ENCODE measurements at regions not wholly inside any gene's neighbourhood (a gene's known extent, or its start where the extent isn't known, plus 50 kb on each side); places are given as distances from the start of the nearest gene placed in this dataset.

- TF ChIP-seq RFX5 (IDR thresholded peaks at IDR 0.05; ENCODE audit: low read depth, low read length) (no peak), HDAC2 (IDR thresholded peaks at IDR 0.05) (no peak), ZNF282 (CRISPR knock-in tag; IDR thresholded peaks at IDR 0.05) (no peak), SREBF1 (IDR thresholded peaks at IDR 0.05; ENCODE audit: borderline replicate concordance, low read depth, low read length) (no peak), CBFA2T3 (IDR thresholded peaks at IDR 0.05) (no peak), ZNF121 (CRISPR knock-in tag; conservative IDR thresholded peaks at IDR 0.05) (no peak), POLR2A (conservative IDR thresholded peaks at IDR 0.05) (no peak), NRF1 (conservative IDR thresholded peaks at IDR 0.05 in 1 of 2, IDR thresholded peaks at IDR 0.05 in 1 of 2) (no peak), CBX8 (IDR thresholded peaks at IDR 0.05; ENCODE audit: borderline replicate concordance, extremely low read depth, low read depth, low read length, poor library complexity, severe bottlenecking) (no peak), JUN (IDR thresholded peaks at IDR 0.05; ENCODE audit: borderline replicate concordance, low read depth, low read length) (no peak), JUN (CRISPR knock-in tag; IDR thresholded peaks at IDR 0.05; ENCODE audit: borderline replicate concordance) (no peak), PML (IDR thresholded peaks at IDR 0.05; ENCODE audit: low read length) (no peak)
- TF ChIP-seq, protein P1, sequence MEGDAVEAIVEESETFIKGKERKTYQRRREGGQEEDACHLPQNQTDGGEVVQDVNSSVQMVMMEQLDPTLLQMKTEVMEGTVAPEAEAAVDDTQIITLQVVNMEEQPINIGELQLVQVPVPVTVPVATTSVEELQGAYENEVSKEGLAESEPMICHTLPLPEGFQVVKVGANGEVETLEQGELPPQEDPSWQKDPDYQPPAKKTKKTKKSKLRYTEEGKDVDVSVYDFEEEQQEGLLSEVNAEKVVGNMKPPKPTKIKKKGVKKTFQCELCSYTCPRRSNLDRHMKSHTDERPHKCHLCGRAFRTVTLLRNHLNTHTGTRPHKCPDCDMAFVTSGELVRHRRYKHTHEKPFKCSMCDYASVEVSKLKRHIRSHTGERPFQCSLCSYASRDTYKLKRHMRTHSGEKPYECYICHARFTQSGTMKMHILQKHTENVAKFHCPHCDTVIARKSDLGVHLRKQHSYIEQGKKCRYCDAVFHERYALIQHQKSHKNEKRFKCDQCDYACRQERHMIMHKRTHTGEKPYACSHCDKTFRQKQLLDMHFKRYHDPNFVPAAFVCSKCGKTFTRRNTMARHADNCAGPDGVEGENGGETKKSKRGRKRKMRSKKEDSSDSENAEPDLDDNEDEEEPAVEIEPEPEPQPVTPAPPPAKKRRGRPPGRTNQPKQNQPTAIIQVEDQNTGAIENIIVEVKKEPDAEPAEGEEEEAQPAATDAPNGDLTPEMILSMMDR (IDR thresholded peaks at IDR 0.05 in 2 of 3, conservative IDR thresholded peaks at IDR 0.05 in 1 of 3; ENCODE audit: insufficient read depth in 2 of 3, low read depth in 1 of 3, low read length in 3 of 3), result no peak
- TF ChIP-seq, protein P2, sequence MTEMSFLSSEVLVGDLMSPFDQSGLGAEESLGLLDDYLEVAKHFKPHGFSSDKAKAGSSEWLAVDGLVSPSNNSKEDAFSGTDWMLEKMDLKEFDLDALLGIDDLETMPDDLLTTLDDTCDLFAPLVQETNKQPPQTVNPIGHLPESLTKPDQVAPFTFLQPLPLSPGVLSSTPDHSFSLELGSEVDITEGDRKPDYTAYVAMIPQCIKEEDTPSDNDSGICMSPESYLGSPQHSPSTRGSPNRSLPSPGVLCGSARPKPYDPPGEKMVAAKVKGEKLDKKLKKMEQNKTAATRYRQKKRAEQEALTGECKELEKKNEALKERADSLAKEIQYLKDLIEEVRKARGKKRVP (CRISPR knock-in tag; IDR thresholded peaks at IDR 0.05), result no peak
Observed at GRCh38 chr11:15667127-15667725, 552.5 kb downstream of the INSC start.
